Fibroblast of lung (primary cell): ENCODE measurements at regions not wholly inside any gene's neighbourhood (a gene's known extent, or its start where the extent isn't known, plus 50 kb on each side); places are given as distances from the start of the nearest gene placed in this dataset.

ENCODE experiments used
- DNase-seq, 2 donors: peaks; one replicate each; pipeline versions ENCODE4 v3.0.0 to v3.0.0-alpha.2; 2010; ENCODE audit warnings: low read depth in 2 of 2
- H2AFZ ChIP-seq: 2 replicates; pipeline ENCODE4 v1.5.1; 2012; ENCODE audit warnings: low read length, control low read depth, inconsistent platforms
- H3K27ac ChIP-seq: 2 replicates; pipeline ENCODE4 v1.5.1; 2011; ENCODE audit warnings: low read length, control low read depth; ENCODE audit not compliant: insufficient read depth
- H3K27me3 ChIP-seq: 2 replicates; pipeline ENCODE4 v1.5.1; 2011; ENCODE audit warnings: mild to moderate bottlenecking, low read length; ENCODE audit not compliant: control insufficient read depth, insufficient read depth
- H3K36me3 ChIP-seq: 2 replicates; pipeline ENCODE4 v1.5.1; 2011; ENCODE audit warnings: low read length; ENCODE audit not compliant: control insufficient read depth, insufficient read depth
- H3K4me1 ChIP-seq: 2 replicates; pipeline ENCODE4 v1.5.1; 2011; ENCODE audit warnings: low read length; ENCODE audit not compliant: control insufficient read depth, insufficient read depth; ENCODE audit errors: extremely low read depth
- H3K4me2 ChIP-seq: 2 replicates; pipeline ENCODE4 v1.5.1; 2011; ENCODE audit warnings: low read length, control low read depth; ENCODE audit not compliant: insufficient read depth; ENCODE audit errors: extremely low read depth
- H3K4me3 ChIP-seq, 4 experiments: fragments of 200-600 bp in 1 of 4; sonication (generic) in 1 of 4; replicated peaks in 1 of 4; 2 replicates each; pipeline ENCODE4 v1.5.1; 2011 to 2016; ENCODE audit warnings: low read length in 4 of 4, low read depth in 3 of 4, mild to moderate bottlenecking in 3 of 4, control low read depth in 2 of 4, inconsistent platforms in 1 of 4, mixed read lengths in 1 of 4; ENCODE audit not compliant: insufficient read depth in 1 of 4; ENCODE audit errors: control extremely low read depth in 1 of 4
- H3K79me2 ChIP-seq: 2 replicates; pipeline ENCODE4 v1.5.1; 2012; ENCODE audit warnings: mild to moderate bottlenecking, low read length, inconsistent platforms; ENCODE audit not compliant: control insufficient read depth, insufficient read depth
- H3K9ac ChIP-seq: 2 replicates; pipeline ENCODE4 v1.5.1; 2011; ENCODE audit warnings: mild to moderate bottlenecking, low read length, control low read depth; ENCODE audit not compliant: insufficient read depth
- H3K9me3 ChIP-seq: 2 replicates; pipeline ENCODE4 v1.5.1; 2012; ENCODE audit warnings: low read depth, low read length; ENCODE audit not compliant: control insufficient read depth, insufficient read depth
- H4K20me1 ChIP-seq: 2 replicates; pipeline ENCODE4 v1.5.1; 2011; ENCODE audit warnings: low read length; ENCODE audit not compliant: control insufficient read depth, insufficient read depth; ENCODE audit errors: extremely low read depth
- CTCF ChIP-seq, 2 donors: IDR thresholded peaks in 1 of 2; conservative IDR thresholded peaks in 1 of 2; 1 replicate in 1 of 2; 2 replicates in 1 of 2; pipeline ENCODE4 v1.5.1; 2011 to 2012; ENCODE audit warnings: low read length in 2 of 2, control low read depth in 1 of 2, inconsistent platforms in 1 of 2, low read depth in 1 of 2, mild to moderate bottlenecking in 1 of 2
- EZH2 ChIP-seq: IDR thresholded peaks from 2 replicates; pipeline ENCODE4 v1.5.1; 2012; ENCODE audit warnings: low read length, control low read depth, mild to moderate bottlenecking; ENCODE audit errors: missing control alignments

GRCh38 chr3:46122091-46122490 is 86.0 kb downstream of the CCR1 start:
- Histone ChIP-seq H3K4me1 (peaks cover 15% of the 10 kb centered on the region), H3K27me3 (no peaks in the 10 kb centered on the region), H2AFZ (no peak overlapping the region), H3K9me3 (no peaks in the 10 kb centered on the region), H3K36me3 (no peaks in the 10 kb centered on the region), H4K20me1 (no peaks in the 10 kb centered on the region), H3K4me2 (no peak overlapping the region), H3K79me2 (no peaks in the 10 kb centered on the region), H3K9ac (no peak overlapping the region), H3K27ac (no peak overlapping the region), H3K4me3 (no peak overlapping the region)
- TF ChIP-seq EZH2 (no peak), CTCF (conservative IDR thresholded peaks at IDR 0.05 in 1 of 2, IDR thresholded peaks at IDR 0.05 in 1 of 2; ENCODE audit: low read depth in 1 of 2, low read length in 2 of 2) (no peak)
- peak in 1 of 2 donors; percentile 62 for DNase-seq

GRCh38 chr3:46120983-46121382 is 87.1 kb downstream of the CCR1 start:
- Histone ChIP-seq H3K4me3 (no peak overlapping the region), H3K27me3 (no peaks in the 10 kb centered on the region), H3K4me2 (no peak overlapping the region), H3K4me1 (peaks cover 14% of the 10 kb centered on the region), H3K79me2 (no peaks in the 10 kb centered on the region), H3K9ac (no peak overlapping the region), H3K9me3 (no peaks in the 10 kb centered on the region), H4K20me1 (no peaks in the 10 kb centered on the region), H3K36me3 (no peaks in the 10 kb centered on the region), H2AFZ (no peak overlapping the region), H3K27ac (no peak overlapping the region)
- no peak for DNase-seq
- TF ChIP-seq EZH2: no peak
- no peak for TF ChIP-seq CTCF (conservative IDR thresholded peaks at IDR 0.05 in 1 of 2, IDR thresholded peaks at IDR 0.05 in 1 of 2; ENCODE audit: low read depth in 1 of 2, low read length in 2 of 2)

- TF ChIP-seq EZH2 (no peak), CTCF (conservative IDR thresholded peaks at IDR 0.05 in 1 of 2, IDR thresholded peaks at IDR 0.05 in 1 of 2; ENCODE audit: low read depth in 1 of 2, low read length in 2 of 2) (no peak)
- no peaks in the 10 kb centered on the region for H3K79me2 ChIP-seq
- H2AFZ ChIP-seq: no peak overlapping the region
- H3K4me1 ChIP-seq: peaks cover 21% of the 10 kb centered on the region
- no peak for DNase-seq
- no peaks in the 10 kb centered on the region for H3K9me3 ChIP-seq
- no peak overlapping the region for H3K4me2 ChIP-seq
- no peaks in the 10 kb centered on the region for H4K20me1 ChIP-seq
- no peak overlapping the region for H3K9ac ChIP-seq
- no peaks in the 10 kb centered on the region for H3K27me3 ChIP-seq
- H3K4me3 ChIP-seq: no peak overlapping the region
- H3K36me3 ChIP-seq: no peaks in the 10 kb centered on the region
- H3K27ac ChIP-seq: no peak overlapping the region
These were observed 88.2 kb downstream of the CCR1 start for GRCh38 chr3:46119709-46120498.
